ENCODE measurements at regions not wholly inside any gene's neighbourhood (a gene's known extent, or its start where the extent isn't known, plus 50 kb on each side); places are given as distances from the start of the nearest gene placed in this dataset.
"Not testable (repeated sequence)": the region's sequence is repeated elsewhere in the genome, so short reads cannot be mapped to it uniquely, and the experiment has no call there.

DNA sequence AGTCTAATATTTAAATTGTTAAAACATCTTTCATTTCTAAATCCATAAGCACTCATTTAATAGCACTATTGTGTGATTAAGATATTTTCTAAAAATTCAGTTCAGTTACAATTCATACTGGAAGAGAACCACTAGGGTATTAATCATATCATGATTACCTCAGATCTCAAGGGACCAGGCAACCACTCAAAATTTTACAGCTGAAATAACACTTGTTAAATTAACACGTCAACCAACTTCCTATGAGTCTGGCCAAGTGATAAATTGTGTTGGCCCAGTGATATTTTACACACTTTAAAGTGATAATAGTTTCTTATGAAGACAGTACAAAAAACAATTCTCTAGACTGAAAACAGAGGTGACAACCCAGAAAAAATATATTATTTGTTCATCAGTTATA, 869.0 kb upstream of the ADGRB3 start:
- no peak overlapping the region for H3K4me3 ChIP-seq (ENCODE audit: low read length)
- no peak for TF ChIP-seq ZNF274 (IDR thresholded peaks at IDR 0.05; ENCODE audit: low read depth, low read length)

DNA sequence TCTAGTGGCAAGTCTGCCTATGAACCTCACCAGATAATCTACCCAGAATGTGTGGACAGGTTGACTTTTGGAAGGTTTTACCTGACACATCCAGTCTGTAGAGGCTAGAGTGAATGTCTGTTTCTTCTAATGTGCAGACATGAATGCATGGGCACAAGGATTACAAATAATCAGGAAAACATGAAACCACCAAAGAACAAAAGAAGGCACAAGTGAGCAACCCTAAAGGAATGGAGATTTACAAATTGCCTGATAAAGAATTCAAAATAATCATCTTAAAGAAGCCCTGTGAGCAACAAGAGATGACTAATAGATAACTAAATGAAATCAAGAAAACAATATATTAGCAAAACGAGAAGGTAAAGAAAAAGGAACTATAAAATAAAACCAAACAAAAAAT, 876.1 kb upstream of the ADGRB3 start:
- TF ChIP-seq ZNF274 (IDR thresholded peaks at IDR 0.05; ENCODE audit: low read depth, low read length) = no peak

DNA sequence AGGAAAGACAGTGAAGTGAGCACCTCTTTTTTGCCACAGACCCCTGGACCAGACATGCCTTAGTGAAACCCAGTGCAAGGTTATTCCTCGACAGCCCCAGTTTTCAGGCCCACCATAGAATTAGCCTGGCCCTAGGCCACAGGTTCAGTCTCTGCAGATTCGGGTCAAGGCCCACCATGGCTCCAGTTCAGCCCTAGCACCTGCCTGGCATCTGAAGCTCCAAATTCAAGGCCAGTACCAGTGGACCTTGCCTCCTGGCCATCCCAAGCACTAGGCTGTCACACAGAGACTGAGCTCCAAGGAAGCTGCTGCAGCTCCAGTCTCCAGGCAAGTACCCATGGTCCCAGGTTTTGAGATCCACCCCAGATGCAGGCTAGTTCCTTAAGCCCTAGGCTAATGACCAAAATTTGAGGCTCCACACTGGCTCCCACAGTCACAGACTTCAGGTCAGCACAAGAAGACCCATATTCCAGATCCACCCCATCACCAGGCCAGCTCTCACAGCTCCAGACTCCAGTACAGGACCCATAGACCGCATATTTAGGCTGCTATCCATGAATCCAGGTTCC, 877.5 kb upstream of the ADGRB3 start:
- TF ChIP-seq ZNF274 (IDR thresholded peaks at IDR 0.05; ENCODE audit: low read depth, low read length) = no peak
- no peak overlapping the region for H3K4me3 ChIP-seq (ENCODE audit: low read length)

More for the DNA sequence above, 876.1 kb upstream of the ADGRB3 start:
- H3K4me3 ChIP-seq (ENCODE audit: low read length) = no peak overlapping the region

DNA sequence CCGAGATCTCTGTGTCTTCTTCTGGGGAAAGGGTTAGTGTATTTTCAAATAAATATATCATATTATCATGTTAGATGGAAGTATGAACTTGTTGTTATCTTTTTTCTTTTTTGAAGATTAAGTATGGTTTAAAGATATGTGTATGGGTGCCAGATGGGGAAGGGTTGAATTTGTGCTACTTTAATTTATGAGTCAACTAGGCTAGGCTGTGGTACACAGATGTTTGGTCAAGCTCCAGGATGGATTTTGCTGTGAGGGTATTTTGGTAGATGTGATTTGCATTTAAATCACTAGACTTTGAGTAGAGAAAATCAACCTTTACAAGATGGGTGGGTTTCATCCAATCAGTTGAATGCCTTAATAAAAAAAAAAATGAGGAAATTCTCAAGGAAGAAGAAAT, 886.6 kb upstream of the ADGRB3 start:
- H3K4me3 ChIP-seq (ENCODE audit: low read length) = no peak overlapping the region
- no peak for TF ChIP-seq ZNF274 (IDR thresholded peaks at IDR 0.05; ENCODE audit: low read depth, low read length)

DNA sequence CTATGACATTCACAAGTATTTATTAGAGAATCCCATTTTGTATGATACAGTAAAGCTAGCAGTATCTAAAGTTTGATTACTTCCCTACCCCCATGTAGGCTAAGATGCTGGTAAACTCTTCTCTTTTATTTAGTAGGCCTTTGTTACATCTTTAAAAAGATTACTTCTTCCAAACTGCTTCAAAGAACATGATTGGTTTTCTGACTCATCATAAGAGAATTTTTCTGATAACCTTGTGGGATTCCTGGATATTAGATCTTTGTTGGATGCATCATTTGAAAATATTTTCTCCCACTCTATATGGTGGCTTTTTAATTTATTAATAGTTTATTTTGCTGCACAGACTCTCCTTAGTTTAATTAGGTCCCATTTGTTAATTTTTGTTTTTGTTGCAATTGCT, 898.3 kb upstream of the ADGRB3 start:
- H3K4me3 ChIP-seq (ENCODE audit: low read length) = no peak overlapping the region
- no peak for TF ChIP-seq ZNF274 (IDR thresholded peaks at IDR 0.05; ENCODE audit: low read depth, low read length)

DNA sequence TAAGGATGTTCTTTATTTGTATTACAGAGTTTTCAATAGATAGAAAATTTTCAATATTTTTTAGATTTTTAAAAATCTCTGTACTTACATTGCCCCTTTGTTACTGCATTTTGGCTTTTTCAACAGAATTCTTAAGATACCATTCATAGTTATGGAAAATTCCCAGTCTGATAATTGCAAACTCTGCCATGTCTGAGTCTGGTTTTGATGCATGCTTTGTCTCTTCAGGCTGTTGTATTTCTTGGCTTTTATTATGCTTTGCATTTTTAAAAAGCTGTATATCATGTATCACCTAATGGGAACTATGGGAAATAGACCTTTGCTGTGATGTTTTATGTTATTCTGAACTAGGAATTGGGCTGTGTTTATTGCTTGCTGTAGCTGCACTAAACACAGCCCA, 898.9 kb upstream of the ADGRB3 start:
- TF ChIP-seq ZNF274 (IDR thresholded peaks at IDR 0.05; ENCODE audit: low read depth, low read length) = no peak

DNA sequence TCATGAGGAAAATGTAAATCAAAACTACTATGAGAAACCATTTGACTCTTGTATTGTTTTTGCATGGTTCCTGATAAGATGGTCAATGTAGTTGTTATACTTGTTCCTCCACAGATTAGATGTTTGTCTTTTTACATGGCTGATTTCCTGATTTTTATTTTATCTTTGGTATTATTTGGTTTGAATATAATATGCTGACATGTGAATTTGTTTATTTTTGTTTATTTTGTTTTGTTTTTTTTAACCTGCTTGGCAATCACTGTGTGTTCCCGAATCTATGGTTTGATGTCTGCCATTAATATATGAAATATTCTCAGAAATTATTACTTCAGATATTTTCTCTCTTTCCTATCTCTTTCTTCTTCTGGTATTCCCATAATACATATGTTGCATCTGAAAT, 899.5 kb upstream of the ADGRB3 start:
- no peak for TF ChIP-seq ZNF274 (IDR thresholded peaks at IDR 0.05; ENCODE audit: low read depth, low read length)
- H3K4me3 ChIP-seq (ENCODE audit: low read length) = no peak overlapping the region

More for the DNA sequence above, 898.9 kb upstream of the ADGRB3 start:
- H3K4me3 ChIP-seq (ENCODE audit: low read length) = no peak overlapping the region

DNA sequence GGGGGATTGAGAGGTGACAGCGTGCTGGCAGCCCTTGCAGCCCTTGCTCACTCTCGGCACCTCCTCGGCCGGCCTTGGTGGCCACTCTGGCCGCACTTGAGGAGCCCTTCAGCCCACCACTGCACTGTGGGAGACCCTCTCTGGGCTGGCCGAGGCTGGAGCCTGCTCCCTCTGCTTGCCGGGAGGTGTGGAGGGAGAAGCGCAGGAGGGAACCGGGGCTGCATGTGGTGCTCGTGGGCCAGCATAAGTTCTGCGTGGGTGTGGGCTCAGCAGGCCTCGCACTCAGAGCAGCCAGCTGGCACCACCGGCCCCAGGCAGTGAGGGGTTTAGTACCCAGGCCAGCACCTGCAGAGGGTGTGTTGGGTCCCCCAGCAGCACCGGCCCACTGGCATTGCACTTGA, 912.2 kb upstream of the ADGRB3 start:
- TF ChIP-seq ZNF274 (IDR thresholded peaks at IDR 0.05; ENCODE audit: low read depth, low read length) = no peak
- no peak overlapping the region for H3K4me3 ChIP-seq (ENCODE audit: low read length)

DNA sequence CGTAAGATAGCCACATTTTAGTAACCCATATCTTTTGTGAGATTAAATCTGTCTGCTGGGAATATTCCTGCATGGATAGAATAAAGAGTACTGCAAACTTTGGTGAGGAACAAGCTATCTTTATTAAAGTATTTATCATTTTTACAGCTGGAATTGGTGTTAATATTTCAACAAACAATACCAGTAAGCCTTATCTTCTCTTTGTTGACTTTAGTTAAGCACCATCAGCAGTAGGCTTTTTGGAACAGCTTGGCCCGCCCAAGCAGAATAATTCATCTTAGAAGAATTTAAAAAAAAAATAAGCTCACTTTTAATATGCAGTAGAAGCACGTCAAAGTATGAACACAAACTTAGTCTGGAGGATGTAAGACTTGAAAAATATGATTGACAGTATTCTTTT, 917.8 kb upstream of the ADGRB3 start:
- no peak for TF ChIP-seq ZNF274 (IDR thresholded peaks at IDR 0.05; ENCODE audit: low read depth, low read length)
- H3K4me3 ChIP-seq (ENCODE audit: low read length) = no peak overlapping the region

DNA sequence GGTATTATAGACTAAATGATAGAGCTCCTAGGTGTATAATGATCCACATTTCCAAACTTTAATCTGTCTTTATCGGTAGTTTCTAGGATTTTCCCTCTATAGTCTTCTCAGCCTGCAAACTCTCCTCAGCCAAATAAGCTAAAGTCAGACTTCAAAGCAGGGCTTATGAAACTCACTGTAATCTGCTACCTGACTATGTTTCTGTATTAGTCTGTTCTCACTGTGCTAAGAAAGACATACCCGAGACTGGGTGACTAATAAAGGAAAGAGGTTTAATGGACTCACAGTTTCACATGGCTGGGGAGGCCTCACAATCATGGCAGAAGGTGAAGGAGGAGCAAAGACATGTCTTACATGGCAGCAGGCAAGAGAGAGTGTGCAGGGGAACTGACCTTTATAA, 928.7 kb upstream of the ADGRB3 start:
- H3K4me3 ChIP-seq (ENCODE audit: low read length) = no peak overlapping the region
- no peak for TF ChIP-seq ZNF274 (IDR thresholded peaks at IDR 0.05; ENCODE audit: low read depth, low read length)

DNA sequence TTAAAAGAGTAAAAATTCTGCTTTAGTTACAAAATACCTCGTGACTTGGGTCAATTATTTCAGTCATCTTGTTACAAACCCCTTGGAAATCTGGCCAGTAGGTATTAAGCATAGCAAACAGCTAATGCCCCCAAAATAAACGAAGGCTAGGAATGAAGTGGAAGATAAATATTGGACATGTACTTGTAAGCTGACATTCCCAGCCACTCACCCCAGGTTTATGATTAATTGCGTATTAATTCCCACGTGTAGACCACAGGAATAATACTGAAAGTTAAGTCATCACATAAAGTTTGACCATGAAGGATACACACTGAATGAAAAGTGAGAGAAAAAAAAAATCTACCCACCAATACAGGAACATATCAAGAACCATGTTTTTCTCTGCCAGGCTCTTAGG, 936.5 kb upstream of the ADGRB3 start:
- TF ChIP-seq ZNF274 (IDR thresholded peaks at IDR 0.05; ENCODE audit: low read depth, low read length) = no peak
- H3K4me3 ChIP-seq (ENCODE audit: low read length) = no peak overlapping the region

DNA sequence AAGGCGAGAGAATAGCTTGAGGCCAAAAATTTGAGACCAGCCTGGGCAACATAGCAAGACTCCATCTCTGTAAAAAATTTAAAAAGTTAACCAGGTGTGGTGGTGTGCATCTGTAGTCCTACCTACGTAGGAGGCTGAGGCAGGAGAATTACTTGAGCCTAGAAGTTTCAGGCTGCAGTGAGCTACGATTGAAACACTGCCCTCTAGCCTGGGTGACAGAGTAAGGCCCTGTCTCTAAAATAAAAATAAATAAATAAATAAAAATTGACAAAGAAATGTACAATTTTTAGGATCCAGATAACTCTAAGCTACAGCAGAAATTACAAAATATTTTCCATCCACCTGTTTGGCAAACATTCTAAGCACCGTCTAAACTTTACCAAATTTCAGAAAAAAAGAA, 941.0 kb upstream of the ADGRB3 start:
- no peak for TF ChIP-seq ZNF274 (IDR thresholded peaks at IDR 0.05; ENCODE audit: low read depth, low read length)
- no peak overlapping the region for H3K4me3 ChIP-seq (ENCODE audit: low read length)

DNA sequence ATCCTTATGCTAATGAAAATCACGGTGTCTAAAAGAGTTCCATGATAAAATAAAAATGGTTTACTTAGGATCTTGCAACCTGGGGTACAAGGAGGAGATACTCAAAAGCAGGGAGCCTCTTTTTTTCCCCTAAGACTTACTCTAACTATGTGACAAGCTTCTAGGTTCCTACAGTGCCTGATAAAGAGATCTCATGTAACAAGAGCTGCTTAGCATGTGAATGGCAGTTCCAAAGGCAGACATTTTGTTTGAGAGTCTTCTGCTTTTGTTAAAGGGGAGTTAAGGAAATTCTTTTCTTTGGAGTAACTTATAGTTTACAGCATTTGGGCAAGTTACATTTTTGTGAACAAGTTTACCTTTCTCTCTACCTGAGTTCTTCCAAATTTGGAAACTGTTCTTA, 945.8 kb upstream of the ADGRB3 start:
- TF ChIP-seq ZNF274 (IDR thresholded peaks at IDR 0.05; ENCODE audit: low read depth, low read length) = no peak
- H3K4me3 ChIP-seq (ENCODE audit: low read length) = no peak overlapping the region

DNA sequence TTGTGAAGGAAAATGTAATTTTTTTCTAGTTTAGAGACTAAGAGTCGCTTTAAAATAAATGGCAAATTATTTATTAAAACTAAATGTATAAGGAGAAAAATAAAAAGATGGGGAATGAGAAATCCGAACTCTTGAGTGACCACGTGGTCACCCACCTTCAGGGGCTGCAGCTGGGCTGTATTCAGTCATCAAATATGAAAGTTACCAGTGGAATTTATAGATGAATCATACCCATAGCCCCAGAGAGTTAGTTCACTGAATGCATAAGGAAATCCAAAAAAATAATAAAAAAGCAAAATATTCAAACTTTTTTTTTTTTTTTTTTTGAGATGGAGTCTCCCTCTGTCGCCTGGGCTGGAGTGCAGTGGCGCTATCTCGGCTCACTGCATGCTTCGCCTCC, 947.7 kb upstream of the ADGRB3 start:
- no peak for TF ChIP-seq ZNF274 (IDR thresholded peaks at IDR 0.05; ENCODE audit: low read depth, low read length)

DNA sequence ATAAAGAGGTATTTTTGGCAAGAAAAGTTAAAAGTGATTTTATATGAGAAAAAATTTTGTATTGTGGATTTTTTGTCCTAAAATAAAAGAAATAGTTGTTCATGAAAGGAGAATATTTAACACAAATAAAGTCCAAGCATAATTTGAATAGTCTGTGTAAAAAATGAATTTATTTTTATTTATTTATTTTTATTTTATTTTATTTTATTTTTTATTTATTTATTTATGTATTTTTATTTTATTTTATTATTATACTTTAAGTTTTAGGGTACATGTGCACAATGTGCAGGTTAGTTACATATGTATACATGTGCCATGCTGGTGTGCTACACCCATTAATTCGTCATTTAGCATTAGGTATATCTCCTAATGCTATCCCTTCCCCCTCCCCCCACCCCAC, 948.9 kb upstream of the ADGRB3 start:
- not testable (repeated sequence) for H3K4me3 ChIP-seq (ENCODE audit: low read length)

More for the DNA sequence above, 947.7 kb upstream of the ADGRB3 start:
- H3K4me3 ChIP-seq (ENCODE audit: low read length) = no peak overlapping the region

DNA sequence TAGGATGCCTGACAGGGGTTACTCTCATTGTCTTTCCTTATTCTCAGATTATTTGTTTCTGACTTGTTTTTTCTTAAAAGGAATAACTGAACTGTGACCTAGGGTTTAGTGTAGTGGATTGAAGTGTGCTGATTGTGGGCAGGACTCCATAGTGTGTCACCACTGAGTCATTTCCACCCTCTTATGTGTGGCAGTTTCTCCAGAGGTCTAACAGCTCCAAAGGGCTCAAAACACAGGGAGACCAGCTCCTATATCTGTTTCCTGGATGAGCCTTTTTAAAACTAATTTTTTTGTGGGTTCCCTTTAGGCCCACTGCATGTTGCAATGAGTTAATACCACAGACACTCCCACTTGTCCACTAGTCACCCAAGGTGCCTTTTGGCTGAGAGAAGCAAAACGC, 951.1 kb upstream of the ADGRB3 start:
- no peak overlapping the region for H3K4me3 ChIP-seq (ENCODE audit: low read length)
- no peak for TF ChIP-seq ZNF274 (IDR thresholded peaks at IDR 0.05; ENCODE audit: low read depth, low read length)

Measured in GM08714 (cell line).